ENCODE measurements at regions not wholly inside any gene's neighbourhood (a gene's known extent, or its start where the extent isn't known, plus 50 kb on each side); places are given as distances from the start of the nearest gene placed in this dataset.

DNA sequence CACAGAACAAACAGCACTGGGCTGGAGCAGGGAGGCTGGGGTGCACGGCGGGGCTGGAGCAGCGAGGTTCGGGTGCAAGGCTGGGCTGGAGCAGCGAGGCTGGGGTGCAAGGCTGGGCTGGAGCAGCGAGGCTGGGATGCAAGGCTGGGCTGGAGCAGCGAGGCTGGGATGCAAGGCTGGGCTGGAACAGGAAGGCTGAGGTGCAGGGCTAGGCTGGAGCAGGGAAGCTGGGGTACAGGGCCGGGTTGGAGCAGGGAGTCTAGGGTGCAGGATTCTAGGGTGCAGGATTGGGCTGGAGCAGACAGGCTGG lies 198.5 kb downstream of the BRD1 start:
- TF ChIP-seq, protein P1, sequence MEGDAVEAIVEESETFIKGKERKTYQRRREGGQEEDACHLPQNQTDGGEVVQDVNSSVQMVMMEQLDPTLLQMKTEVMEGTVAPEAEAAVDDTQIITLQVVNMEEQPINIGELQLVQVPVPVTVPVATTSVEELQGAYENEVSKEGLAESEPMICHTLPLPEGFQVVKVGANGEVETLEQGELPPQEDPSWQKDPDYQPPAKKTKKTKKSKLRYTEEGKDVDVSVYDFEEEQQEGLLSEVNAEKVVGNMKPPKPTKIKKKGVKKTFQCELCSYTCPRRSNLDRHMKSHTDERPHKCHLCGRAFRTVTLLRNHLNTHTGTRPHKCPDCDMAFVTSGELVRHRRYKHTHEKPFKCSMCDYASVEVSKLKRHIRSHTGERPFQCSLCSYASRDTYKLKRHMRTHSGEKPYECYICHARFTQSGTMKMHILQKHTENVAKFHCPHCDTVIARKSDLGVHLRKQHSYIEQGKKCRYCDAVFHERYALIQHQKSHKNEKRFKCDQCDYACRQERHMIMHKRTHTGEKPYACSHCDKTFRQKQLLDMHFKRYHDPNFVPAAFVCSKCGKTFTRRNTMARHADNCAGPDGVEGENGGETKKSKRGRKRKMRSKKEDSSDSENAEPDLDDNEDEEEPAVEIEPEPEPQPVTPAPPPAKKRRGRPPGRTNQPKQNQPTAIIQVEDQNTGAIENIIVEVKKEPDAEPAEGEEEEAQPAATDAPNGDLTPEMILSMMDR (IDR thresholded peaks at IDR 0.05; ENCODE audit: insufficient read depth, low read length) = no peak
- TF ChIP-seq POLR2AphosphoS5 (IDR thresholded peaks at IDR 0.05; ENCODE audit: low read depth) = 0 out of 2 replicates have a peak, but pooled peaks have one; percentile 16
- TF ChIP-seq, protein P2, sequence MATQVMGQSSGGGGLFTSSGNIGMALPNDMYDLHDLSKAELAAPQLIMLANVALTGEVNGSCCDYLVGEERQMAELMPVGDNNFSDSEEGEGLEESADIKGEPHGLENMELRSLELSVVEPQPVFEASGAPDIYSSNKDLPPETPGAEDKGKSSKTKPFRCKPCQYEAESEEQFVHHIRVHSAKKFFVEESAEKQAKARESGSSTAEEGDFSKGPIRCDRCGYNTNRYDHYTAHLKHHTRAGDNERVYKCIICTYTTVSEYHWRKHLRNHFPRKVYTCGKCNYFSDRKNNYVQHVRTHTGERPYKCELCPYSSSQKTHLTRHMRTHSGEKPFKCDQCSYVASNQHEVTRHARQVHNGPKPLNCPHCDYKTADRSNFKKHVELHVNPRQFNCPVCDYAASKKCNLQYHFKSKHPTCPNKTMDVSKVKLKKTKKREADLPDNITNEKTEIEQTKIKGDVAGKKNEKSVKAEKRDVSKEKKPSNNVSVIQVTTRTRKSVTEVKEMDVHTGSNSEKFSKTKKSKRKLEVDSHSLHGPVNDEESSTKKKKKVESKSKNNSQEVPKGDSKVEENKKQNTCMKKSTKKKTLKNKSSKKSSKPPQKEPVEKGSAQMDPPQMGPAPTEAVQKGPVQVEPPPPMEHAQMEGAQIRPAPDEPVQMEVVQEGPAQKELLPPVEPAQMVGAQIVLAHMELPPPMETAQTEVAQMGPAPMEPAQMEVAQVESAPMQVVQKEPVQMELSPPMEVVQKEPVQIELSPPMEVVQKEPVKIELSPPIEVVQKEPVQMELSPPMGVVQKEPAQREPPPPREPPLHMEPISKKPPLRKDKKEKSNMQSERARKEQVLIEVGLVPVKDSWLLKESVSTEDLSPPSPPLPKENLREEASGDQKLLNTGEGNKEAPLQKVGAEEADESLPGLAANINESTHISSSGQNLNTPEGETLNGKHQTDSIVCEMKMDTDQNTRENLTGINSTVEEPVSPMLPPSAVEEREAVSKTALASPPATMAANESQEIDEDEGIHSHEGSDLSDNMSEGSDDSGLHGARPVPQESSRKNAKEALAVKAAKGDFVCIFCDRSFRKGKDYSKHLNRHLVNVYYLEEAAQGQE (IDR thresholded peaks at IDR 0.05; ENCODE audit: insufficient replicate concordance, low read depth) = no peak

Data from HL-60 (cell line).